GM18499 (cell line): ENCODE measurements at regions not wholly inside any gene's neighbourhood (a gene's known extent, or its start where the extent isn't known, plus 50 kb on each side); places are given as distances from the start of the nearest gene placed in this dataset.

Experiments used
- ATAC-seq: cut with Tn5 transposase; IDR thresholded peaks from one replicate; pipeline ENCODE4 v1.9.1; 2021; ENCODE audit warnings: moderate number of reproducible peaks; ENCODE audit not compliant: insufficient read depth, unreplicated experiment

GRCh38 chr11:26264266-26264665, 67.7 kb upstream of the ANO3 start:
- ATAC-seq: no peak

GRCh38 chr11:26268980-26269660, 62.8 kb upstream of the ANO3 start:
- no peak for ATAC-seq

GRCh38 chr11:26271666-26272065, 60.3 kb upstream of the ANO3 start:
- ATAC-seq: no peak

GRCh38 chr11:26276798-26277424, 55.0 kb upstream of the ANO3 start:
- peak; percentile 72 for ATAC-seq

- ATAC-seq: no peak
Measured at GRCh38 chr11:26278354-26278753, 53.6 kb upstream of the ANO3 start.
